GM23248 (cell line): ENCODE measurements at regions not wholly inside any gene's neighbourhood (a gene's known extent, or its start where the extent isn't known, plus 50 kb on each side); places are given as distances from the start of the nearest gene placed in this dataset.

Experiments
- DNase-seq: peaks from one replicate; pipeline ENCODE4 v3.0.0-alpha.2; 2015
- H2AFZ ChIP-seq: fragments of 200-600 bp; sonication (generic); 2 replicates; pipeline ENCODE4 v1.6.1; 2016; ENCODE audit warnings: antibody characterized with exemption
- H3F3A ChIP-seq: fragments of 200-600 bp; sonication (generic); 2 replicates; pipeline ENCODE4 v1.6.1; 2016; ENCODE audit warnings: mild to moderate bottlenecking, antibody characterized with exemption, mixed run types; ENCODE audit not compliant: insufficient read depth
- H3K27ac ChIP-seq: fragments of 200-600 bp; sonication (generic); 2 replicates; pipeline ENCODE4 v1.5.1; 2016; ENCODE audit warnings: mild to moderate bottlenecking
- H3K27me3 ChIP-seq: fragments of 200-600 bp; sonication (generic); replicated peaks from 2 replicates; pipeline ENCODE4 v1.6.1; 2016; ENCODE audit warnings: mild to moderate bottlenecking; ENCODE audit not compliant: insufficient read depth
- H3K36me3 ChIP-seq: fragments of 200-600 bp; sonication (generic); 2 replicates; pipeline ENCODE4 v1.6.1; 2016; ENCODE audit warnings: low read depth, mild to moderate bottlenecking
- H3K4me1 ChIP-seq: fragments of 200-600 bp; sonication (generic); 2 replicates; pipeline ENCODE4 v1.6.1; 2016; ENCODE audit warnings: mild to moderate bottlenecking; ENCODE audit not compliant: insufficient read depth
- H3K4me2 ChIP-seq: fragments of 200-600 bp; sonication (generic); one replicate; pipeline ENCODE4 v1.6.1; 2016; ENCODE audit warnings: mild to moderate bottlenecking; ENCODE audit not compliant: unreplicated experiment
- H3K4me3 ChIP-seq: fragments of 200-600 bp; sonication (generic); 2 replicates; pipeline ENCODE4 v1.5.1; 2016; ENCODE audit warnings: mild to moderate bottlenecking
- H3K79me2 ChIP-seq: fragments of 200-600 bp; sonication (generic); 2 replicates; pipeline ENCODE4 v1.6.1; 2016; ENCODE audit warnings: mild to moderate bottlenecking; ENCODE audit not compliant: insufficient read depth
- H3K9ac ChIP-seq: fragments of 200-600 bp; sonication (generic); 2 replicates; pipeline ENCODE4 v1.6.1; 2016; ENCODE audit warnings: mild to moderate bottlenecking
- H3K9me2 ChIP-seq: fragments of 200-600 bp; sonication (generic); 2 replicates; pipeline ENCODE4 v1.6.1; 2016; ENCODE audit warnings: mixed run types, mild to moderate bottlenecking, moderate library complexity; ENCODE audit not compliant: insufficient read depth
- H3K9me3 ChIP-seq: fragments of 200-600 bp; sonication (generic); one replicate; pipeline ENCODE4 v1.6.1; 2017; ENCODE audit warnings: low read depth
- H4K20me1 ChIP-seq: fragments of 200-600 bp; sonication (generic); 2 replicates; pipeline ENCODE4 v1.6.0; 2016; ENCODE audit not compliant: insufficient read depth
- EZH2 ChIP-seq: fragments of 200-600 bp; sonication (generic); IDR thresholded peaks from 2 replicates; pipeline ENCODE4 v1.6.1; 2018; ENCODE audit warnings: antibody characterized with exemption, mild to moderate bottlenecking; ENCODE audit not compliant: insufficient read depth, poor library complexity, severe bottlenecking
- EZH2phosphoT487 ChIP-seq: fragments of 200-600 bp; sonication (generic); IDR thresholded peaks from 2 replicates; pipeline ENCODE4 v1.6.1; 2018; ENCODE audit warnings: antibody characterized with exemption, moderate library complexity, mild to moderate bottlenecking, low read depth; ENCODE audit not compliant: insufficient read depth
- WGBS, 2 experiments: methylation state at CpG; one replicate each; pipeline ENCODE4 v1.1.6; 2015 to 2017; ENCODE audit warnings: low lambda C conversion rate in 2 of 2, low coverage in 1 of 2; ENCODE audit errors: missing lambda C conversion rate in 2 of 2; 5-methylcytosine and 5-hydroxymethylcytosine counted together
- in situ Hi-C: fragments of 300-500 bp; cut with MboI; formaldehyde crosslinking; loops from 2 replicates; pipeline ENCODE4 v1.15.0; 2020

- Histone ChIP-seq H3K36me3 (no peaks in the 10 kb centered on the region), H3K9me3 (no peaks in the 10 kb centered on the region)
- 27 to 31% methylated on average over 1 of the region's 1 CpG for WGBS, 2 experiments
Observed at GRCh38 chr3:105210141-105210540, 156.6 kb upstream of the ALCAM start.

GRCh38 chr3:105214590-105214989, 152.1 kb upstream of the ALCAM start:
- no peaks in the 10 kb centered on the region for H3K36me3 ChIP-seq

More at GRCh38 chr3:105210141-105210540, 156.6 kb upstream of the ALCAM start:
- Histone ChIP-seq H3K4me1 (no peaks in the 10 kb centered on the region), H2AFZ (no peak overlapping the region), H3K4me2 (no peak overlapping the region), H3K27me3 (no peaks in the 10 kb centered on the region), H3K79me2 (no peaks in the 10 kb centered on the region), H3K9me2 (no peaks in the 10 kb centered on the region; the same call in 1 of the 2 replicates), H3K9ac (no peak overlapping the region), H3K27ac (no peak overlapping the region), H4K20me1 (no peaks in the 10 kb centered on the region), H3K4me3 (no peak overlapping the region), H3F3A (no peaks in the 10 kb centered on the region)
- DNase-seq: no peak
- TF ChIP-seq EZH2 (no peak), EZH2phosphoT487 (no peak)
- in situ Hi-C loops: loop anchor here (25.0 kb wide), 1 partner anchor 102 kb away; no protein-coding TSS in a partner anchor

GRCh38 chr3:105222568-105223093, 144.1 kb upstream of the ALCAM start:
- no peak for TF ChIP-seq EZH2phosphoT487
- TF ChIP-seq EZH2: no peak
- H4K20me1 ChIP-seq: no peaks in the 10 kb centered on the region
- H3K9me3 ChIP-seq: no peaks in the 10 kb centered on the region
- H3K79me2 ChIP-seq: no peaks in the 10 kb centered on the region
- H3K36me3 ChIP-seq: no peaks in the 10 kb centered on the region
- H3K27ac ChIP-seq: no peak overlapping the region
- H3K4me2 ChIP-seq: no peak overlapping the region
- H3K27me3 ChIP-seq: no peaks in the 10 kb centered on the region
- H3K4me3 ChIP-seq: no peak overlapping the region
- no peaks in the 10 kb centered on the region for H3K9me2 ChIP-seq
- no peaks in the 10 kb centered on the region for H3K4me1 ChIP-seq
- no peak overlapping the region for H2AFZ ChIP-seq
- no peak overlapping the region for H3K9ac ChIP-seq
- 66 to 67% methylated on average over 8 of the region's 8 CpGs for WGBS, 2 experiments
- DNase-seq: no peak
- in situ Hi-C loops: loop anchor here (25.0 kb wide), 1 partner anchor 90 kb away; no protein-coding TSS in a partner anchor
- no peaks in the 10 kb centered on the region for H3F3A ChIP-seq

More at GRCh38 chr3:105214590-105214989, 152.1 kb upstream of the ALCAM start:
- no peak for TF ChIP-seq EZH2phosphoT487
- TF ChIP-seq EZH2: no peak
- Histone ChIP-seq H3K4me3 (no peak overlapping the region), H3K4me2 (no peak overlapping the region), H3K9ac (no peak overlapping the region), H3K4me1 (no peaks in the 10 kb centered on the region), H3F3A (no peaks in the 10 kb centered on the region), H3K27me3 (no peaks in the 10 kb centered on the region), H4K20me1 (no peaks in the 10 kb centered on the region), H2AFZ (no peak overlapping the region), H3K27ac (no peak overlapping the region), H3K79me2 (no peaks in the 10 kb centered on the region), H3K9me3 (no peaks in the 10 kb centered on the region), H3K9me2 (no peaks in the 10 kb centered on the region; the same call in 1 of the 2 replicates)
- WGBS, 2 experiments: 40 to 50% methylated on average over 1 of the region's 1 CpG
- in situ Hi-C loops: loop anchor here (25.0 kb wide), 1 partner anchor 98 kb away; no protein-coding TSS in a partner anchor
- no peak for DNase-seq

GRCh38 chr3:105223815-105224214, 142.9 kb upstream of the ALCAM start:
- Histone ChIP-seq H2AFZ (no peak overlapping the region), H4K20me1 (no peaks in the 10 kb centered on the region), H3K4me1 (no peaks in the 10 kb centered on the region), H3F3A (no peaks in the 10 kb centered on the region), H3K9ac (no peak overlapping the region), H3K36me3 (no peaks in the 10 kb centered on the region), H3K4me2 (no peak overlapping the region), H3K9me3 (no peaks in the 10 kb centered on the region), H3K4me3 (no peak overlapping the region), H3K9me2 (no peaks in the 10 kb centered on the region), H3K27me3 (no peaks in the 10 kb centered on the region), H3K27ac (no peak overlapping the region), H3K79me2 (no peaks in the 10 kb centered on the region)
- in situ Hi-C loops: loop anchor here (25.0 kb wide), 1 partner anchor 88 kb away; no protein-coding TSS in a partner anchor
- TF ChIP-seq EZH2phosphoT487: no peak
- no peak for TF ChIP-seq EZH2
- no peak for DNase-seq
- WGBS, 2 experiments: 64 to 65% methylated on average over 11 of the region's 11 CpGs
